ENCODE measurements at regions not wholly inside any gene's neighbourhood (a gene's known extent, or its start where the extent isn't known, plus 50 kb on each side); places are given as distances from the start of the nearest gene placed in this dataset.

- Histone ChIP-seq H3K27me3 (ENCODE audit: control insufficient read depth, insufficient read depth, low read length) (peaks cover 28% of the 10 kb centered on the region), H3K4me3 (ENCODE audit: low read depth, low read length) (no peak overlapping the region), H3K9me3 (ENCODE audit: control insufficient read depth, insufficient read depth, low read length) (no peaks in the 10 kb centered on the region), H3K27ac (ENCODE audit: low read depth, low read length) (no peak overlapping the region)
- CTCF ChIA-PET, result no interaction called here
- POLR2A ChIA-PET, result interaction anchor here (0.7 kb wide), 1 partner anchor 17 kb away, joined by 3 read pairs; no protein-coding TSS in a partner anchor
- TF ChIP-seq, protein P1, sequence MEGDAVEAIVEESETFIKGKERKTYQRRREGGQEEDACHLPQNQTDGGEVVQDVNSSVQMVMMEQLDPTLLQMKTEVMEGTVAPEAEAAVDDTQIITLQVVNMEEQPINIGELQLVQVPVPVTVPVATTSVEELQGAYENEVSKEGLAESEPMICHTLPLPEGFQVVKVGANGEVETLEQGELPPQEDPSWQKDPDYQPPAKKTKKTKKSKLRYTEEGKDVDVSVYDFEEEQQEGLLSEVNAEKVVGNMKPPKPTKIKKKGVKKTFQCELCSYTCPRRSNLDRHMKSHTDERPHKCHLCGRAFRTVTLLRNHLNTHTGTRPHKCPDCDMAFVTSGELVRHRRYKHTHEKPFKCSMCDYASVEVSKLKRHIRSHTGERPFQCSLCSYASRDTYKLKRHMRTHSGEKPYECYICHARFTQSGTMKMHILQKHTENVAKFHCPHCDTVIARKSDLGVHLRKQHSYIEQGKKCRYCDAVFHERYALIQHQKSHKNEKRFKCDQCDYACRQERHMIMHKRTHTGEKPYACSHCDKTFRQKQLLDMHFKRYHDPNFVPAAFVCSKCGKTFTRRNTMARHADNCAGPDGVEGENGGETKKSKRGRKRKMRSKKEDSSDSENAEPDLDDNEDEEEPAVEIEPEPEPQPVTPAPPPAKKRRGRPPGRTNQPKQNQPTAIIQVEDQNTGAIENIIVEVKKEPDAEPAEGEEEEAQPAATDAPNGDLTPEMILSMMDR (IDR thresholded peaks at IDR 0.05; ENCODE audit: low read depth, low read length), result no peak
- DNase-seq (ENCODE audit: low read depth, low spot score), result no peak
Observed at GRCh38 chr17:36683387-36683786, 82.0 kb downstream of the MRM1 start.

GRCh38 chr17:36684134-36684533 is 82.8 kb downstream of the MRM1 start:
- no peak overlapping the region for H3K27ac ChIP-seq (ENCODE audit: low read depth, low read length)
- POLR2A ChIA-PET, result interaction anchor here (0.7 kb wide), 1 partner anchor 17 kb away, joined by 3 read pairs; no protein-coding TSS in a partner anchor
- H3K27me3 ChIP-seq (ENCODE audit: control insufficient read depth, insufficient read depth, low read length), result peaks cover 27% of the 10 kb centered on the region
- H3K9me3 ChIP-seq (ENCODE audit: control insufficient read depth, insufficient read depth, low read length), result no peaks in the 10 kb centered on the region
- H3K4me3 ChIP-seq (ENCODE audit: low read depth, low read length), result no peak overlapping the region
- DNase-seq (ENCODE audit: low read depth, low spot score), result no peak
- TF ChIP-seq, protein P1 (IDR thresholded peaks at IDR 0.05; ENCODE audit: low read depth, low read length), result no peak
- CTCF ChIA-PET, result no interaction called here

DNA sequence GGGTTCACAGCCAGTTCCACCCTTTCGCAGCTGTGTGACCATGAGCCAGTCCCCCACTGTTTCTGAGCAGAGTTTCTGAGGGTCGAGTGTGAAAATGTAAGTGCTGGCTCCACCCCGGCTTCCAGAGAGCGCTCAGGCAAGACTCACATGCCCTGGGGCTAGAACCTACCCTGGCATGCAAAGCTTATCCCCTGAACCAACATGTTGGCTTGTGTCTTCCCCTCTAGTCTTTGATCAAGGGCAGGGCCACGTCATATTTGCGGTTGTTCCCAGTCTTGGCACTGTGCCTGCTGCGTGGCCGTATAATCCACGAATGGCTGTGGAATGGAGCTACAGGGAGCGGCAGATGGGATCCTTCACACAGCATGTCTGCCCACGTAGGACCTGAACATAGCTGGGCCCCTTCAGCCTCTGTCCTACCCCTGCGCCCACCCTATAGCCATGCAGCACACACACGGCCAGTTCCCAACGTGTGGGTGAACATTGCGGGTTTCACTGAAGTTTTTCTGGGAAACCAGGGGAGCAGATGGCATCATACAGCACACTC is 84.8 kb downstream of the MRM1 start:
- DNase-seq (ENCODE audit: low read depth, low spot score), result no peak
- Histone ChIP-seq H3K27ac (ENCODE audit: low read depth, low read length) (no peak overlapping the region), H3K4me3 (ENCODE audit: low read depth, low read length) (no peak overlapping the region), H3K9me3 (ENCODE audit: control insufficient read depth, insufficient read depth, low read length) (no peaks in the 10 kb centered on the region), H3K27me3 (ENCODE audit: control insufficient read depth, insufficient read depth, low read length) (peaks cover 14% of the 10 kb centered on the region)
- TF ChIP-seq, protein P1 (IDR thresholded peaks at IDR 0.05; ENCODE audit: low read depth, low read length), result no peak
- ChIA-PET CTCF (interaction anchor here (0.9 kb wide), 1 partner anchor 531 kb away, joined by 3 read pairs; no protein-coding TSS in a partner anchor), POLR2A (no interaction called here)

DNA sequence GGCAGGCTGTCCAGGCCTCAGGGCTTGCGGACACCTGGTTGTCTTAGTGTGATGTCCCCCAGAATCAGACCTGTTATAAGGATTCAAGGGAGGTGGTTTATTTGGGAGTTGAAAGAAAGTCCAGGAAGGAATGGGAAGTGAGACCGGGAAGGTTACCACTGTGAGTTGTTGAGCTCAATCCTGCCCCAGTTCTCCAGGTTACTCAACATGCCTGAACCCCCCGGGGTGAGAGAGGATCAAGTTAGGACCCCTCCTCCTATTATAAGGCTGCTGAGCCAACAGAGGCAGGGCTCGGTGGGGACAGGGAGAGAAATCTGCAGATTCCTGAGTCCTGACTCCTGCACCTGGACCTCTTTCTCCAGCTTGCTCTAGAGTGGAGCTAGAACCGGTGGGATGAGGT is 86.4 kb downstream of the MRM1 start:
- Histone ChIP-seq H3K27me3 (ENCODE audit: control insufficient read depth, insufficient read depth, low read length) (peaks cover 12% of the 10 kb centered on the region), H3K9me3 (ENCODE audit: control insufficient read depth, insufficient read depth, low read length) (no peaks in the 10 kb centered on the region), H3K4me3 (ENCODE audit: low read depth, low read length) (no peak overlapping the region), H3K27ac (ENCODE audit: low read depth, low read length) (no peak overlapping the region)
- ChIA-PET CTCF (interaction anchor here (0.7 kb wide), 1 partner anchor 744 kb away, joined by 3 read pairs; the partner anchor contains the start of gene LYZL6), POLR2A (no interaction called here)
- TF ChIP-seq, protein P1 (IDR thresholded peaks at IDR 0.05; ENCODE audit: low read depth, low read length), result no peak
- no peak for DNase-seq (ENCODE audit: low read depth, low spot score)

DNA sequence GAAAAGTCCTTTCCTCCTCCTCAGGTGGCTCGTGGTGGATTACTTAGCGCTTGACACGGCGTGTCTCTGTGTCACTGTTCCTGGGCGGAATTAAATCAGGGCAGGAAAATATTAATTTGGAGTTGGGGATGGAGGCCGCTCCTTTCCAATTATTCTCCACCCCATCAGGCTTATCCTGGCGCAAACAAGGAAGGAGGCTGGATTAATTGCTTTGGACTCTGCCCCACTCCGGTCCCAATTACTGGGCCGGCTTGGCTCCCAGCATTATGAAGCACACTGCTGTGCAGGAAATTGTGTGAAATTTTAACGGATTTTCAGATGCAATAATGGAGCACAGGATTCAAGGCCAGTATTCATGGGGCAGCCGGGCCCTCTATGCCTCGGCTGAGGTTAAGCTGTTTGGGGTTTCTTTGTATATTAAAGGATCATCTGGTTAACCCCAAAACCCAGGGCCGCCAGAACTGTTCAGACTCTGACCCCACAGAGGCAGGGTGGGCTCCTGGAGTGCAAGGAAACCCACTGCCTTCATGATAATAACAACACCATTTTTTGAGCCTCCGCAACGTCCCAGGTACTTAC is 87.8 kb downstream of the MRM1 start:
- no peak overlapping the region for H3K4me3 ChIP-seq (ENCODE audit: low read depth, low read length)
- peaks cover 9% of the 10 kb centered on the region for H3K27me3 ChIP-seq (ENCODE audit: control insufficient read depth, insufficient read depth, low read length)
- ChIA-PET POLR2A (no interaction called here), CTCF (no interaction called here)
- TF ChIP-seq, protein P1 (IDR thresholded peaks at IDR 0.05; ENCODE audit: low read depth, low read length), result no peak
- no peak overlapping the region for H3K27ac ChIP-seq (ENCODE audit: low read depth, low read length)
- no peaks in the 10 kb centered on the region for H3K9me3 ChIP-seq (ENCODE audit: control insufficient read depth, insufficient read depth, low read length)
- DNase-seq (ENCODE audit: low read depth, low spot score), result no peak

Measured in AG04450 (cell line).